ENCODE measurements at regions not wholly inside any gene's neighbourhood (a gene's known extent, or its start where the extent isn't known, plus 50 kb on each side); places are given as distances from the start of the nearest gene placed in this dataset.

- TF ChIP-seq EZH2 (IDR thresholded peaks at IDR 0.05): no peak
- TF ChIP-seq POLR2AphosphoS5 (IDR thresholded peaks at IDR 0.05; ENCODE audit: borderline replicate concordance, low read depth, low read length): no peak
Observed at GRCh38 chr3:182165234-182165633, 453.5 kb downstream of the SOX2 start.
